Central memory CD8-positive, alpha-beta T cell (primary cell): ENCODE measurements at regions not wholly inside any gene's neighbourhood (a gene's known extent, or its start where the extent isn't known, plus 50 kb on each side); places are given as distances from the start of the nearest gene placed in this dataset.
"Not testable (repeated sequence)": the region's sequence is repeated elsewhere in the genome, so short reads cannot be mapped to it uniquely, and the experiment has no call there.

Experiments used
- ATAC-seq: fragments of 150-1000 bp; cut with Tn5 transposase; replicated peaks from 2 replicates; pipeline ENCODE4 v1.10.0; 2022; ENCODE audit warnings: mild to moderate bottlenecking, moderate FRiP score, moderate number of reproducible peaks; ENCODE audit not compliant: poor library complexity, severe bottlenecking; ENCODE audit errors: extremely low read depth
- DNase-seq, 2 donors: peaks; one replicate each; pipeline ENCODE4 v3.0.0; 2021; ENCODE audit warnings: low spot score in 2 of 2
- H3K27ac Mint-ChIP-seq: one replicate; pipeline ENCODE4 v1.8.0; 2022; ENCODE audit warnings: low read depth, mild to moderate bottlenecking, moderate library complexity, mixed read lengths
- H3K27me3 Mint-ChIP-seq: one replicate; pipeline ENCODE4 v1.8.0; 2022; ENCODE audit warnings: mixed read lengths
- H3K36me3 Mint-ChIP-seq: one replicate; pipeline ENCODE4 v1.8.0; 2022; ENCODE audit warnings: mild to moderate bottlenecking, moderate library complexity, mixed read lengths; ENCODE audit not compliant: insufficient read depth
- H3K4me1 Mint-ChIP-seq: one replicate; pipeline ENCODE4 v1.8.0; 2022; ENCODE audit warnings: mixed read lengths
- H3K4me3 Mint-ChIP-seq: one replicate; pipeline ENCODE4 v1.8.0; 2022; ENCODE audit warnings: mild to moderate bottlenecking, moderate library complexity, mixed read lengths
- H3K9me3 Mint-ChIP-seq: one replicate; pipeline ENCODE4 v1.8.0; 2022; ENCODE audit warnings: mixed read lengths

DNA sequence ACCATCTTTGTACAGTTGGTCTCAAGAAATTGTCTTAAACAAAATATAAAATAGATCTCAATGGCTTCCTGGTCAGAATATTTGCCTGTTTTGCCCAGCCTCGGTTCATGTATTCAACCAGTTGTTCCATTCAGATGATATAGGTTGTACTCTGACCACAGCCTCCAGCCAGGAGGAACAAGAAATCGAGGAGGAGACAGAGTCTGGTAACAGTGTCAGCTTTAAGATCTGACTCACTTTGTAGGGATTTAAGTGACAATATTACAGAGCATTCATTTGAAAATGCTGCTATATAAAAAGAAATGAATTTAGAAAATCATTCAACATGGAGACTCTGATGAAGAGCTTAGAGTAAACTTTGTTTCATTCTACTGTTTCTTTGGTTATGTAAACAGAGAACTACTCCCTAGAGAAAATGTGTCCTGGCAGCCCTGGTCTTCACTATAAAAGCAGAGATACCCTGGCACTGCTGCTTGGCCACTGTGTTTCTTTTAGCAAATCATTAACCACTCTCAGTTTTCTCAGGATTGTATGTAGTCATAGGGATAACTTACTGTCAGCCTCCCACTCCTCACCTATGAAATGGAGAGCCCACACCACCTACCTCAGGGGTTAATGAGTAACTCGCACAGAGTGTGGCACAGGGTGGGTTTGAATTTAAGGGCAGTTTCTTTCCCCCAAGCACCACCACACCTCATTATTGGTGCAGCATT is 53.5 kb downstream of the PAGE2 start:
- no peak for ATAC-seq
- DNase-seq, result no peak
- Mint-ChIP-seq H3K4me3 (no peak overlapping the region), H3K27me3 (no peaks in the 10 kb centered on the region), H3K36me3 (peaks cover 3% of the 10 kb centered on the region), H3K27ac (no peak overlapping the region), H3K9me3 (no peaks in the 10 kb centered on the region), H3K4me1 (no peaks in the 10 kb centered on the region)

DNA sequence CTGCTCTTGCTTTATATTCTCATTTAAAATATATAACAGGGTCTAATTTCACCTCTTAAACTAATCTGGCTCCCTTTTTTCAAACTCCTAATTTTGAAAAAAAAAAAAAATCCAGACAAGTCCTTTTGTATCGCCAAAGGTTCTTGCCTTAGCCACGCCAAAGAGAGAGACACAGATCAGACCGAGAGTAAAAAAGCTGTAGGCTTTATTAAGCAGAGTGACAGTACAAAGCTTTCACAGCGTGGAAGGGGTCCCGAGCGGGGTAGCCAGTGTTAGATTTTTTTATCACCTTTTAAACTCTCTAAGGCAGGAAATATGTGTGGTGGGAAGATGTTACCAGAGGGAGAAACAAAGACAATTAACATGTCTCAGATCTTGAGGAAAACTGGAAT is 54.1 kb downstream of the PAGE2 start:
- DNase-seq (no peak), ATAC-seq (no peak)
- H3K4me1 Mint-ChIP-seq, result no peaks in the 10 kb centered on the region
- no peaks in the 10 kb centered on the region for H3K9me3 Mint-ChIP-seq
- H3K27me3 Mint-ChIP-seq, result no peaks in the 10 kb centered on the region
- H3K4me3 Mint-ChIP-seq, result no peak overlapping the region
- no peak overlapping the region for H3K27ac Mint-ChIP-seq
- H3K36me3 Mint-ChIP-seq, result peaks cover 3% of the 10 kb centered on the region

DNA sequence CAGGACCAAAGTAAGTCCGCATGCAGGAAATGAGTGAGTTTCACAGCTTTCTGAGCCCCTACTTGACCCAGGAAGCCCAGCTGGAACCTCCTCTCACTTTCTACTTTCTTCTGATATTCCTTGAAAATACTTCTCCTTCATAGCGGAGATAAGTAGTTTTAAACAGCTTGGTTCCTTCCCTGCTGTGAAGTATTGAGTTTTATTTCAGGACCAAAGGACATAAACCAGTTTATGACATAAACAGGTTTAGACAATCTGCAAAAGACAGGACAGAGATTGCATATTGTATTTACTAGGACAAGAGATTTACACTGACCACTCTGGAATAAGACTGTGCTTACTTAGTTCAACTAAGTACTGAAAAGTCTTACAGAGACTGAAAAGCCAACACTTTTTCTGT is 54.8 kb downstream of the PAGE2 start:
- Mint-ChIP-seq H3K9me3 (no peaks in the 10 kb centered on the region), H3K27ac (no peak overlapping the region), H3K4me1 (no peaks in the 10 kb centered on the region), H3K4me3 (no peak overlapping the region), H3K36me3 (peaks cover 3% of the 10 kb centered on the region), H3K27me3 (no peaks in the 10 kb centered on the region)
- DNase-seq (no peak), ATAC-seq (no peak)

DNA sequence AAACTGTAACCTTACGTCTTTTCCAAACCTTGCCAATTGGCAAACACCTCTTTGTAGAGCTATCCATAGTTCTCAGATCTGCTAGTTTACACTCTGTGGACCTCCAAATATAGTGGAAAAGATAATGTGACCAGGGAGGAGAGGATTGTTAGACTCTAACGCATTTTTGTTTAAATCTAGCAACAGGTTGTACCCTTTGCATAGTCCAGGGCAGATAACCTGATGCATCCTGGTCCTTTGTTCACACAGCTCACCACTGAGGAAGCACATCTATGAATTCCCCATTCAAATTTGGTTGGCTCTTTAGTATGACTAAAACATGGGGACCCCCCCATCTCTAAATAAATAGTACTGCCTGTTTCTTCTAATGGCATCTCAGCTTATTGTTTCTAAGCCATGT is 55.9 kb downstream of the PAGE2 start:
- no peaks in the 10 kb centered on the region for H3K27me3 Mint-ChIP-seq
- no peak overlapping the region for H3K27ac Mint-ChIP-seq
- H3K36me3 Mint-ChIP-seq, result peaks cover 3% of the 10 kb centered on the region
- no peak for DNase-seq
- H3K9me3 Mint-ChIP-seq, result no peaks in the 10 kb centered on the region
- H3K4me1 Mint-ChIP-seq, result no peaks in the 10 kb centered on the region
- H3K4me3 Mint-ChIP-seq, result no peak overlapping the region
- ATAC-seq, result no peak

DNA sequence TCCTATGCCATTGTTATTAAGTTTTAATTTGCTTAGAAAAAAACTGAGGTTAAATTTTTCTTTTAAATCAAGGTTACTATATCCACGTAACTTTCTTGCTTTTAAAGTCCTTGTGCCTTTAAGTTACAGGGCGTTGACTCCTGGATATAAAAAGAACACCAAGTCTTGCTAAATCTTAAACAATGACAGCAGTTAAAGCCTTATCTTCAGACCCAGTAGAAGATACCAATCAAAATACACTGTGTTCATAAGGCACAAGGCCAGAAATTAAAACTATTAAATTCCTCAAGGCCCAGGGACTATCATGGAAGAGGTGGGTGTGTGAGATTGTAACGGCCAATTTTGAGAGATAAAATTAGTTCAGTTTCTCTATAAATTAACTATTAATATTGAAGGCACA is 60.4 kb downstream of the PAGE2 start:
- ATAC-seq (no peak), DNase-seq (no peak)
- Mint-ChIP-seq H3K4me3 (no peak overlapping the region), H3K9me3 (no peaks in the 10 kb centered on the region), H3K27me3 (no peaks in the 10 kb centered on the region), H3K4me1 (no peaks in the 10 kb centered on the region), H3K27ac (no peak overlapping the region), H3K36me3 (no peaks in the 10 kb centered on the region)

DNA sequence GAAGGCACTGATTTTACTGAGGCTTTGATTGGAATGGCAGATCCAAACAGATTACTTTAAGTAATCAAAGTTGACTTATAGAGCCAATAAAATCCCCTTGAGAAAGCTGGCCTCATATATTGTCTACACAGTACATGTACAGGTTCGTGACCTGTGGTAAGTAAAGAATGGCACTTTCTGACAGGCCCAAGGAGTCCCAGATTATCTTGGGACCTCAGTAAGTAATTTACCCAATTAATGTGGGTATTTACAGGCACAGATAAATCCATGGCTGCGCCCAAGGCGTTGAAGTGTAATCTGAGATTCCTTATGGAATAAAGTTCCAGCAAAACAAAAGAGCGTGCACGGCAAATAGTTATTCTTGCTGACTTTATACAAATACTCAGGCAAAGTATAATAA is 62.4 kb downstream of the PAGE2 start:
- H3K27ac Mint-ChIP-seq, result no peak overlapping the region
- ATAC-seq, result no peak
- peaks cover 2% of the 10 kb centered on the region for H3K36me3 Mint-ChIP-seq
- H3K9me3 Mint-ChIP-seq, result no peaks in the 10 kb centered on the region
- no peaks in the 10 kb centered on the region for H3K4me1 Mint-ChIP-seq
- H3K27me3 Mint-ChIP-seq, result no peaks in the 10 kb centered on the region
- no peak for DNase-seq
- no peak overlapping the region for H3K4me3 Mint-ChIP-seq

DNA sequence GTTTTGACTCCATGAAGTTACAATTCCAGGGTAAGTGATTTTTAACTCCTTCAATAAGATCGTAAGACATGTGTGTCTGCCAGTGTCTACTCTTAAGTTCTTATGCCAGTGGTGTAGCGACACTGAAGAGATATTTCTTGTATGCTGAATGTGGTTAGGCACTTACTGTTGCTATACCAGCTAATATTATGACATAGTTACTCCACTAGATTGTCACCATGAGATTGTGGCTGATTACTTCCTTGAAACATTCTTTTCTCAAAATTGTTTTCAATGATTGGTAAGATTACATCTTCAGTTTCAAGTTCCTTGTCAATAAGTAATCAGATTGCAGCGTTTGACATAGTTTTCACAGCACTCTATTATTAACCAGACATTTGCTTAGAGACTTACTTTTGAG is 60.6 kb upstream of the PAGE5 start:
- H3K36me3 Mint-ChIP-seq, result peaks cover 18% of the 10 kb centered on the region
- ATAC-seq (no peak), DNase-seq (no peak)
- H3K4me1 Mint-ChIP-seq, result peaks cover 7% of the 10 kb centered on the region
- H3K27me3 Mint-ChIP-seq, result no peaks in the 10 kb centered on the region
- H3K27ac Mint-ChIP-seq, result peak overlapping the region; percentile 98
- H3K4me3 Mint-ChIP-seq, result no peak overlapping the region
- no peaks in the 10 kb centered on the region for H3K9me3 Mint-ChIP-seq

DNA sequence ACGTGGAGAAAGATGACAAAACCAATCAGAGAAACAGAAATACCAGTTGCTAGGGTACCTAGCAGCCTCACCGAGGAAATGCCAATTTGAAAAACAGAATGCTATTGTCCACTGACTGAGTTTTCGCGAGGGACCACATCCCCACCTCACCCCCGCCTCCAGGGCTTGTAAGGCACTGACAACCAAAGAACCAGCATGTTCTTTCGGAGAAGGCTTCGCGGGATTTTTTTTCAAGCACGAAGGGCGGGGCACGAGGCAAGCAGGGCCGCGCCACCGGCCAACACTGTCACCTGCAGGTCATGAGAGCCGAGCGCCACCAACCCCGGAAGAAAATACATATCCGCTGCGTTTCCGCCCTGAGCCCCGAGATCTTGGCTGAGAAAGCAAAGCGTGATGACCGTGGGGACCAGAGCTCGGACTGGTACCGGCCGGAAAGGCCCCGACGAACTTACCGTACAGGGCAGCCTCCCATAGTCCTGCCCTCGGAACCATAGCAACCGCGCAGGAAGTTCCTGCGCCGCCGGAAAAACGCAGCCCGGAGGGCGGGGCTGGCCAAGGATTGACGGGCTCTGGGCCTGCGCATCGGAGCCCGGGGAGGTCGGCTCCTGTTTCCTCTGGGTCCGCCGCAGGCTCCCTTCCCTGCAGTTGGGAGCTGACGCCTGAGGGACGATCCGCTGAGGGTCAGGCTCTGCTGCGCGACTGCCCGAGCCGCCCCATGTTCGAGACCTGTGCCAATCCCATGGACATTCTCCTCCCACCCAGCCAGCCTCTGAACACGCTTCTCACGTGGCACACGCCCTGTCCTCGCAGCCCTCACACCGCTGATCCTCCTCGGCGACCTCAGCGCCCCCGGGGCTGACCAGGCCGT is 59.2 kb upstream of the PAGE5 start:
- DNase-seq, result peak; percentile 85 to 89
- H3K27ac Mint-ChIP-seq, result peak overlapping the region; percentile 98
- H3K4me1 Mint-ChIP-seq, result peaks cover 7% of the 10 kb centered on the region
- no peaks in the 10 kb centered on the region for H3K9me3 Mint-ChIP-seq
- H3K27me3 Mint-ChIP-seq, result no peaks in the 10 kb centered on the region
- peaks cover 16% of the 10 kb centered on the region for H3K36me3 Mint-ChIP-seq
- ATAC-seq, result peak; percentile 85
- peak overlapping the region; percentile 86 for H3K4me3 Mint-ChIP-seq

DNA sequence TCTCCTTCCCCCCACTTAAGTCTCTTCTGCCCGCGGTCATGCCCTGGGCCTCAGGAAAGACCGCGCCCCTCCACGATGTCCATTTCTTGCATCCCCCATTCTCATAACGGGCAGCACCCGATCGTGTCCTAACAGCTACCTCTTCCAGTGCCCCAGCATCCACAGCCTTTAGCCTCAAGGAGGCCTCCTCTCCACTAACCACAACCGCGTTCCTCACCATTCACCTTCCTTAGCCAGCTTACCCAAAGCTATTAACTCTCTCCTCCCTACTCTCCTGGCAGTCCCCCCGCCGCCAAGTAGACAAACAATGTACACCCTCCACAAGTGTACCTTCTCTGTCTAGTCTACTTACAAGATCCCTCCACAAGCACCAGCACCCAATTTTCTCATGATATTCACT is 58.6 kb upstream of the PAGE5 start:
- Mint-ChIP-seq H3K4me1 (peaks cover 7% of the 10 kb centered on the region), H3K9me3 (no peaks in the 10 kb centered on the region), H3K4me3 (peak overlapping the region; percentile 86), H3K27ac (peak overlapping the region; percentile 98), H3K27me3 (no peaks in the 10 kb centered on the region), H3K36me3 (peaks cover 16% of the 10 kb centered on the region)
- ATAC-seq, result no peak
- DNase-seq, result no peak

DNA sequence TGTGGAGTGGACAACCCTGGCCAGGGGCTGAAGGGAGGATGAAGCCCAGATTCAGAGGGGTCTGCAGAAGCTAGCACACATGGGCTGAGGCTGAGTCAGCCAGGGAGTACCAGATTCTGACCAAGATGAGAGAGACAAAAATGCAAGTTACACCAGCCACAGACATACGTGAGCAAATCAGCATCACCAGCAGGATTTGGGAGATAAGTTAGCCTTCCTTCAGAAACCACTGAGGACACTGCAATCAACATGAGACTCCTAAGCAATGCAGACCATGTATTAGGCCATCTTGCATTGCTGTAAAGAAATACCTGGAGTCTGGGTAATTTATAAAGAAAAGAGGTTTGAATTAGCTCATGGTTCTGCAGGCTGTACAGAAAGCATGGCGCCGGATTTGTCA is 57.0 kb upstream of the PAGE5 start:
- Mint-ChIP-seq H3K9me3 (no peaks in the 10 kb centered on the region), H3K27ac (no peak overlapping the region), H3K27me3 (no peaks in the 10 kb centered on the region), H3K4me3 (no peak overlapping the region), H3K36me3 (peaks cover 16% of the 10 kb centered on the region), H3K4me1 (peaks cover 7% of the 10 kb centered on the region)
- ATAC-seq (no peak), DNase-seq (no peak)

DNA sequence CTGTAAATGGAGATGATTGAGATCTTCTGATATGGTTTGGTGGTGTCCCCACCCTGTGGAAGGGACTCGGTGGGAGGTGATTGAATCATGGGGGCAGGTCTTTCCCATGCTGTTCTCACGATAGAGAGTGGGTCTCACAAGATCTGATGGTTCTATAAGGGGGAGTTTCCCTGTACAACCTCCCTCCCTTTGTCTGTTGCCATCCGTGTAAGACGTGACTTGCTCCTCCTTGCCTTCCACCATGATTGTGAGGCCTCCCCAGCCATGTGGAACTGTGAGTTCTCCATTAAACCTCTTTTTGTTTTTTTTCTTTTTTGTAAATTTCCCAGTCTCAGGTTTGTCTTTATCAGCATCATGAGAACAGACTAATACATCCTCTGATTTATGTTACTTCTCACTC is 55.1 kb upstream of the PAGE5 start:
- not testable (repeated sequence) for H3K9me3 Mint-ChIP-seq, H3K4me3 Mint-ChIP-seq, H3K27me3 Mint-ChIP-seq, ATAC-seq, DNase-seq, H3K4me1 Mint-ChIP-seq, H3K27ac Mint-ChIP-seq
- H3K36me3 Mint-ChIP-seq, result peaks cover 14% of the 10 kb centered on the region

DNA sequence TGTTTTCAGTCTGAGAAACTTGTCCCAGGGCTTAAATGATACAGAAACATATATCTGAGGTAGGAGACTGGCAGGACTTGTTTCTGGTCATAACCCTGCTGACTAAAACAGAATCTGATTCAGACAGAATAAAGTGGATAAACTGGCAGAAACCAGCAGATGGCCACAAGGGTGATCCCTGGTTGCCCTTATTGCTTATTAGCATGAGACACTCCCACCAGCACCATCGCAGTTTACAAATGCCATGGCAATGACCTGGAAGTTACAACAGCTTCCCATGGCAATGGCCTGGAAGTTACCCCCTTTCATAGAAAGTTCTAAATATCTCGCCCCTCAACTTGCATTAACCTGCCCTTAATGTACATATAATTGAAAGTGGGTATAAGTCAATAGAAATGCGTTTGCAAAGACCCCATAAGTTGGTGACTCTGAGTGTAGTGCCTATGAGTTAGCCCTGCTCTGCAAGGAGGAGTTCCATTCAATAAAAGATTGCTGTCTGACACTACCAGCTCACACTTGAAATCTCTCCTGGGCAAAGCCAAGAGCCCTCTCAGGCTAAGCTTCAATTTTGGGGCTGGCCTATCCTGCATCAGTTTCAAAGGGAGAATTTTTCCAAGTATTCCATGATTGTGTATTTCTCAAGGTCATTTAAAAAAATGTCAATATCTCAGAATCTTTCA is 52.9 kb upstream of the PAGE5 start:
- Mint-ChIP-seq H3K9me3 (no peaks in the 10 kb centered on the region), H3K36me3 (no peaks in the 10 kb centered on the region), H3K4me1 (no peaks in the 10 kb centered on the region), H3K4me3 (no peak overlapping the region), H3K27me3 (no peaks in the 10 kb centered on the region), H3K27ac (no peak overlapping the region)
- DNase-seq (no peak), ATAC-seq (no peak)

DNA sequence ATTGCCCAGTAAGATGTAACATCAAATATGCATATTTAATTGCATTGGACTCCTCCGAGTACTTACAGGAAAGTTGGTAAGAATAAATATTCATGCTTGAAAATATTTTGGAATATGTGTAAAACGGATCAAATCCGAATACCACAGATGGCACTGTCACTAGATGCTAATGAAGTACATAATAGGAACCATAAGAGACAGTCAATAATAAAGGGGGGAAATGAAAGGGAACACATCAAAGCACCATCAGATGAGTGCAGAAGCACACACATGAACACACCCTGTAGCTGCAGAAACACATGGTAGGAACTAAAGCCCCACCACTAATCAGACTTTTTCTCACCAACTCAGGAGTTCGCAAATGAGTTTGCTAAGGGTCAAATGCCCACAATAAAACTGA is 52.2 kb upstream of the PAGE5 start:
- Mint-ChIP-seq H3K9me3 (no peaks in the 10 kb centered on the region), H3K27me3 (no peaks in the 10 kb centered on the region), H3K36me3 (no peaks in the 10 kb centered on the region), H3K4me3 (no peak overlapping the region), H3K27ac (no peak overlapping the region), H3K4me1 (no peaks in the 10 kb centered on the region)
- DNase-seq (no peak), ATAC-seq (no peak)
